Activated B cell treated with CpG ODN at 0.5 μM for 24 hours (primary cell): ENCODE measurements at regions not wholly inside any gene's neighbourhood (a gene's known extent, or its start where the extent isn't known, plus 50 kb on each side); places are given as distances from the start of the nearest gene placed in this dataset.

ENCODE experiments used
- ATAC-seq: fragments of 200-7000 bp; cut with Tn5 transposase; one replicate; pipeline ENCODE4 v1.10.0; 2021; ENCODE audit warnings: low read depth, mild to moderate bottlenecking, moderate library complexity
- CTCF ChIA-PET: fragments of 350-600 bp; sonication (Branson Sonifier 250); formaldehyde crosslinking; loops from one replicate; lab custom pipeline; 2021; ENCODE audit warnings: antibody characterized with exemption; lab: Charles Lee
- POLR2A ChIA-PET: fragments of 350-600 bp; sonication (Branson Sonifier 250); formaldehyde crosslinking; loops from one replicate; lab custom pipeline; 2021; ENCODE audit warnings: antibody characterized with exemption; lab: Charles Lee
- DNase-seq: peaks from one replicate; pipeline ENCODE4 v3.0.0; 2022
- H3K27ac Mint-ChIP-seq: one replicate; pipeline ENCODE4 v1.8.0; 2020; ENCODE audit warnings: mixed read lengths
- H3K27me3 Mint-ChIP-seq: one replicate; pipeline ENCODE4 v1.8.0; 2021; ENCODE audit warnings: mixed read lengths
- H3K36me3 Mint-ChIP-seq: one replicate; pipeline ENCODE4 v1.8.0; 2021; ENCODE audit warnings: low read depth, mixed read lengths
- H3K4me1 Mint-ChIP-seq: one replicate; pipeline ENCODE4 v1.8.0; 2021; ENCODE audit warnings: mixed read lengths
- H3K4me3 Mint-ChIP-seq: one replicate; pipeline ENCODE4 v1.8.0; 2020; ENCODE audit warnings: mild to moderate bottlenecking, mixed read lengths
- H3K9me3 Mint-ChIP-seq: one replicate; pipeline ENCODE4 v1.8.0; 2020; ENCODE audit warnings: mixed read lengths
- intact Hi-C: fragments of 100-400 bp; cut with micrococcal nuclease; formaldehyde crosslinking; loops from one replicate; pipeline ENCODE4 v1.15.1; 2024
- TF ChIP-seq, protein P1 (sequence below): fragments of 200-600 bp; IDR thresholded peaks from one replicate; pipeline ENCODE4 v1.8.0; 2022; ENCODE audit warnings: antibody characterized with exemption, mild to moderate bottlenecking

DNA sequence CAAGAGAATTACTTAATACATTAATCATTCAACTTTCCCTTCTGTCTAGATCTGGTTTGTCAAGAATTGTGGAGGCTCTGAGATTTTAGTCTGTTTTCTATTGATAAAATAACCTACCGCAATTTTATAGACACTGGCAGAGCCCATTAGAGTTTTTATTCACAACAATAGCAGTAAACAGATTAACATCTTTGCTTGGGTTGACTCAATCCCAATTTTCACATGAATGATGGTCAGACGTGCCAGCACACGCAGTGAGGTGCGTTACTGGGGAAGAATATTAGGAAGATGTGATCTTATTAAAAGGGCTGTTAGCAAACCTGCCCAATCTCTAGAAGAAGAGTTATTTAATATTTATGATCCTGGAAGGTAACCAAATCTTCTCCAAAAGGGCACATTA lies 736.6 kb downstream of the MRPL39 start:
- ChIA-PET CTCF (no interaction called here), POLR2A (no interaction called here)
- TF ChIP-seq, protein P1, sequence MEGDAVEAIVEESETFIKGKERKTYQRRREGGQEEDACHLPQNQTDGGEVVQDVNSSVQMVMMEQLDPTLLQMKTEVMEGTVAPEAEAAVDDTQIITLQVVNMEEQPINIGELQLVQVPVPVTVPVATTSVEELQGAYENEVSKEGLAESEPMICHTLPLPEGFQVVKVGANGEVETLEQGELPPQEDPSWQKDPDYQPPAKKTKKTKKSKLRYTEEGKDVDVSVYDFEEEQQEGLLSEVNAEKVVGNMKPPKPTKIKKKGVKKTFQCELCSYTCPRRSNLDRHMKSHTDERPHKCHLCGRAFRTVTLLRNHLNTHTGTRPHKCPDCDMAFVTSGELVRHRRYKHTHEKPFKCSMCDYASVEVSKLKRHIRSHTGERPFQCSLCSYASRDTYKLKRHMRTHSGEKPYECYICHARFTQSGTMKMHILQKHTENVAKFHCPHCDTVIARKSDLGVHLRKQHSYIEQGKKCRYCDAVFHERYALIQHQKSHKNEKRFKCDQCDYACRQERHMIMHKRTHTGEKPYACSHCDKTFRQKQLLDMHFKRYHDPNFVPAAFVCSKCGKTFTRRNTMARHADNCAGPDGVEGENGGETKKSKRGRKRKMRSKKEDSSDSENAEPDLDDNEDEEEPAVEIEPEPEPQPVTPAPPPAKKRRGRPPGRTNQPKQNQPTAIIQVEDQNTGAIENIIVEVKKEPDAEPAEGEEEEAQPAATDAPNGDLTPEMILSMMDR: no peak
- H3K9me3 Mint-ChIP-seq: peaks cover 17% of the 10 kb centered on the region
- intact Hi-C loops: no loop called here
- DNase-seq: no peak
- H3K36me3 Mint-ChIP-seq: no peaks in the 10 kb centered on the region
- H3K4me1 Mint-ChIP-seq: no peaks in the 10 kb centered on the region
- H3K4me3 Mint-ChIP-seq: no peak overlapping the region
- no peak overlapping the region for H3K27ac Mint-ChIP-seq
- ATAC-seq: no peak
- H3K27me3 Mint-ChIP-seq: no peaks in the 10 kb centered on the region

DNA sequence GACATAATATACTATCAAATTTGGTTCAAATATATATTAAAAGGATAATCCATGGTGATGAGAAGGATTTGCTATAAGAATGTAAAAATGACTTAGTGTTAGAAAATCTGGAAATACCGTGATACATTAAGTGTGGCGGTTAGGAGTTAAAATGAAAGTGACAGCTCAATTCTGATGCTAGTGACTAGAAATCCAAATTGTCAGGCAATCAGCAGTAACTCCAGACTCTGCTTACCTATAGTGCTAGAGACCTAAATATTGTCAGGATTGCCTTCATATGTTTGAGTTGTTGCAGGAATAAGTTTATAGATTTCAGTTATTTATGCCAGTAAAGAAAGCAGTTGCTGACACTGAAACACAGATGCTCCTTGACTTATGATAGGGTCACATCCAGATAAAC lies 737.4 kb downstream of the MRPL39 start:
- TF ChIP-seq, protein P1: no peak
- ChIA-PET CTCF (no interaction called here), POLR2A (no interaction called here)
- no peaks in the 10 kb centered on the region for H3K27me3 Mint-ChIP-seq
- no peaks in the 10 kb centered on the region for H3K36me3 Mint-ChIP-seq
- H3K4me1 Mint-ChIP-seq: no peaks in the 10 kb centered on the region
- ATAC-seq: no peak
- no peak overlapping the region for H3K27ac Mint-ChIP-seq
- H3K9me3 Mint-ChIP-seq: peaks cover 17% of the 10 kb centered on the region
- DNase-seq: no peak
- intact Hi-C loops: no loop called here
- no peak overlapping the region for H3K4me3 Mint-ChIP-seq

DNA sequence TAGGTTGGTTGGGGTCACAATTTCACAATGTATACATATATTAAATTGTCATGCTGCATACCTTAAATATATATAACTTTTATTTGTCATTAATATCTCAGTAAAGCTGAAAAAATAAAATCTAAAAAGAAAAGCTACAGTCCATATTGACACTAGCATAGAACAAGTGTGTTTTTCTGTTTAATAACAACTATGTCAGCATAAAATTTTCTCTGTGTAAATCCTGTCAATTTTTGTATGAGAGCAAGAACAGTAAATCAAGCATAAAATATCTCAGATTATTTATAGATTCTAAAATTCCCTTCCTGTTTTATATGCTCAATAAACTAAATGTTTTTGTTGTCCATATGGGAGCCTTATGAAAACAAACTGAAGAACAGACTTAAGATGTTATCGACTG lies 739.2 kb downstream of the MRPL39 start:
- no peaks in the 10 kb centered on the region for H3K4me1 Mint-ChIP-seq
- peaks cover 13% of the 10 kb centered on the region for H3K9me3 Mint-ChIP-seq
- CTCF ChIA-PET: no interaction called here
- intact Hi-C loops: no loop called here
- POLR2A ChIA-PET: no interaction called here
- TF ChIP-seq, protein P1: no peak
- DNase-seq: no peak
- H3K27me3 Mint-ChIP-seq: no peaks in the 10 kb centered on the region
- H3K4me3 Mint-ChIP-seq: no peak overlapping the region
- no peak for ATAC-seq
- no peaks in the 10 kb centered on the region for H3K36me3 Mint-ChIP-seq
- H3K27ac Mint-ChIP-seq: no peak overlapping the region

DNA sequence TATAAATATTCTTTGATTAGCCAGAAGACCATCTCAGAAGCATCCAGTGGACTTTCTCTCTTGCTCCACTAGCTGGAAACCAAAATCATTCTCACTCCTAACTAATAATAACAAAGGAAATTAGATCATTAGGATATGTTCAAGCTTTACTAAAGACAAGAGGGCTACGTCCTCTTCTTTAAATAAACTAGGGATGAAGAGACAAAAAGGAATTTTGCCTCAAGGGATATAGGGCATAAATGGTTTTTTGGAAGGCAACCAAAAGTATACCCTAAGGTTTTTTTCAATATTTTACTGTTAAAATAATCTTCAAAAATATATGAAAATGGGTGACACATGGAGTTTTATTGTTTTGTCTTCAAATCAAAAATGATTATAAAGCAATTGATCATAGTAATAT lies 745.8 kb downstream of the MRPL39 start:
- H3K27ac Mint-ChIP-seq: no peak overlapping the region
- no peak overlapping the region for H3K4me3 Mint-ChIP-seq
- no peaks in the 10 kb centered on the region for H3K36me3 Mint-ChIP-seq
- TF ChIP-seq, protein P1: no peak
- POLR2A ChIA-PET: interaction anchor here (0.7 kb wide), 1 partner anchor 747 kb away, joined by 5 read pairs; no protein-coding TSS in a partner anchor
- no peak for ATAC-seq
- peaks cover 6% of the 10 kb centered on the region for H3K27me3 Mint-ChIP-seq
- no peaks in the 10 kb centered on the region for H3K9me3 Mint-ChIP-seq
- CTCF ChIA-PET: no interaction called here
- no peaks in the 10 kb centered on the region for H3K4me1 Mint-ChIP-seq
- DNase-seq: no peak
- intact Hi-C loops: no loop called here

DNA sequence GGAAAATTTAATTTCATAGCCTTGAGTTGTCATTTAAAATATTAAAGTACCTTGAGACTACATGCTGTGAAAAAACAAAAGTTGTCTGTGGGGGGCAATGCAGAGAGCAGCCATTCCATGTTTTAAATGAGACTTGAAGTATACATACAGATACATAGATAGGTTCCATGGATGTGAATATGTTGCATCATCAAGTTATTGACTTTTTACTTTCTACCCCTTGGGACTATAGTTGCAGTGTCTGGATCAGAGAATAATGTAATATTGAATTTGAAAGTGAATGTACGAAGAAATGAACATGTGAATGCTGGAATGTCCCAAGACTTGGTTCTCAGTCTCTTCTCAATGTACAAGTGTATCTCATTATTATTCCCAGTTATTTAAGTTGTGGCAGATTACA lies 751.0 kb downstream of the MRPL39 start:
- CTCF ChIA-PET: no interaction called here
- POLR2A ChIA-PET: no interaction called here
- no peaks in the 10 kb centered on the region for H3K36me3 Mint-ChIP-seq
- H3K4me3 Mint-ChIP-seq: no peak overlapping the region
- intact Hi-C loops: no loop called here
- no peak overlapping the region for H3K27ac Mint-ChIP-seq
- peaks cover 6% of the 10 kb centered on the region for H3K27me3 Mint-ChIP-seq
- DNase-seq: no peak
- no peaks in the 10 kb centered on the region for H3K9me3 Mint-ChIP-seq
- TF ChIP-seq, protein P1: no peak
- no peaks in the 10 kb centered on the region for H3K4me1 Mint-ChIP-seq
- ATAC-seq: no peak
